ENCODE measurements at regions not wholly inside any gene's neighbourhood (a gene's known extent, or its start where the extent isn't known, plus 50 kb on each side); places are given as distances from the start of the nearest gene placed in this dataset.

DNA sequence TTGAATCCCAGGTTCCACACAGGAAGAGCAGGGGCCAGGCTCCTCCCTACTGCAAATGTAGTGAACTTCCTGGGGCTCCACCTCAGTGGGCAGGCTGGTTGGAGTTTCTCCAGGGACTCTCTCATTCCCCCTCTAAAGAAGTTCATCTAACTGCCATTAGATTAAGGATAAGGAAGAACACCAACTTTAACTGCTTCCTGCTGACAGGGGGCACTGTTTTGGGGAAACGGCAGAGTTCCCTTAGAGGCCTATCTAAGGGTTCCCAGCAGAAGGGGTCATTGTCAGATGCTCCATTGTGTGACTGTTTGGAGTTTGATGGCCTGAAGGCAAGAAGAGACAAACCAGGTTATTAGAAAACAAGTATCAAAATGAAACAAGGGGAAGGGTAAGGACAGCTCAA, 2159.7 kb upstream of the PIK3C3 start:
- H3K27ac ChIP-seq (ENCODE audit: low read depth, low read length): no peak overlapping the region
- no peak for TF ChIP-seq EZH2phosphoT487 (conservative IDR thresholded peaks at IDR 0.05; ENCODE audit: low read length)
- no peaks in the 10 kb centered on the region for H4K20me1 ChIP-seq (ENCODE audit: low read depth, low read length)
- no peak overlapping the region for H3K4me2 ChIP-seq (ENCODE audit: low read depth, low read length, poor library complexity, severe bottlenecking)
- H3K36me3 ChIP-seq (ENCODE audit: low read length): no peaks in the 10 kb centered on the region
- H3K9me2 ChIP-seq (replicated peaks; ENCODE audit: insufficient read depth, low read length): no peaks in the 10 kb centered on the region
- H3K9ac ChIP-seq (ENCODE audit: low read length): no peak overlapping the region
- no peaks in the 10 kb centered on the region for H3K79me2 ChIP-seq (ENCODE audit: insufficient read depth, low read length)
- H3K27me3 ChIP-seq (ENCODE audit: low read length): no peaks in the 10 kb centered on the region
- H3K9me3 ChIP-seq (ENCODE audit: insufficient read depth, low read length): peaks cover 9% of the 10 kb centered on the region; the same call in 1 of the 2 replicates
- no peak overlapping the region for H2AFZ ChIP-seq (ENCODE audit: low read depth, low read length, severe bottlenecking)
- no peaks in the 10 kb centered on the region for H3F3A ChIP-seq (ENCODE audit: insufficient read depth)
- H3K4me3 ChIP-seq (ENCODE audit: insufficient read depth, low read length, poor library complexity, severe bottlenecking): no peak overlapping the region

DNA sequence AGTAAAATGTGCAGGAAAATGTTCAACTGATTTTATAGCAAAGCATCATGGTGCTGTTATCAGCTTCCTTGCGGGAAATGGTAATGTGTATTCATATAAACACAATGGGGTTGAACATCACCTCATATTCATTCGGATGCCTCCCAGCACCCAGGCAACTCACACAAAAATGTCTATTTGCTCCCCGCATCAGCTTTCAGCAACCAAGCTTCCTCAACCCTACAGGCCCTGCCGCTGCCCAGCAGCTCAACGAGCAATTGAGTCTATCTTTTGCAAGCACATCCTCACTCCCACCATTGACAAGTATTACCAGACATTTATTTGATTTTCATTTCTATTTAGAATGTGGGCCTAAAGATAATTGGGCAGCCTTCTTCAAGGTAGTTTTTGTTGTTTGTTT, 2161.4 kb upstream of the PIK3C3 start:
- H4K20me1 ChIP-seq (ENCODE audit: low read depth, low read length): no peaks in the 10 kb centered on the region
- TF ChIP-seq EZH2phosphoT487 (conservative IDR thresholded peaks at IDR 0.05; ENCODE audit: low read length): no peak
- TF ChIP-seq, protein P1, sequence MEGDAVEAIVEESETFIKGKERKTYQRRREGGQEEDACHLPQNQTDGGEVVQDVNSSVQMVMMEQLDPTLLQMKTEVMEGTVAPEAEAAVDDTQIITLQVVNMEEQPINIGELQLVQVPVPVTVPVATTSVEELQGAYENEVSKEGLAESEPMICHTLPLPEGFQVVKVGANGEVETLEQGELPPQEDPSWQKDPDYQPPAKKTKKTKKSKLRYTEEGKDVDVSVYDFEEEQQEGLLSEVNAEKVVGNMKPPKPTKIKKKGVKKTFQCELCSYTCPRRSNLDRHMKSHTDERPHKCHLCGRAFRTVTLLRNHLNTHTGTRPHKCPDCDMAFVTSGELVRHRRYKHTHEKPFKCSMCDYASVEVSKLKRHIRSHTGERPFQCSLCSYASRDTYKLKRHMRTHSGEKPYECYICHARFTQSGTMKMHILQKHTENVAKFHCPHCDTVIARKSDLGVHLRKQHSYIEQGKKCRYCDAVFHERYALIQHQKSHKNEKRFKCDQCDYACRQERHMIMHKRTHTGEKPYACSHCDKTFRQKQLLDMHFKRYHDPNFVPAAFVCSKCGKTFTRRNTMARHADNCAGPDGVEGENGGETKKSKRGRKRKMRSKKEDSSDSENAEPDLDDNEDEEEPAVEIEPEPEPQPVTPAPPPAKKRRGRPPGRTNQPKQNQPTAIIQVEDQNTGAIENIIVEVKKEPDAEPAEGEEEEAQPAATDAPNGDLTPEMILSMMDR (IDR thresholded peaks at IDR 0.05; ENCODE audit: insufficient read depth, low read length, poor library complexity, severe bottlenecking): no peak
- no peak overlapping the region for H3K9ac ChIP-seq (ENCODE audit: low read length)
- H2AFZ ChIP-seq (ENCODE audit: low read depth, low read length, severe bottlenecking): no peak overlapping the region
- H3K4me2 ChIP-seq (ENCODE audit: low read depth, low read length, poor library complexity, severe bottlenecking): no peak overlapping the region
- no peaks in the 10 kb centered on the region for H3K79me2 ChIP-seq (ENCODE audit: insufficient read depth, low read length)
- H3K36me3 ChIP-seq (ENCODE audit: low read length): no peaks in the 10 kb centered on the region
- no peaks in the 10 kb centered on the region for H3F3A ChIP-seq (ENCODE audit: insufficient read depth)
- no peaks in the 10 kb centered on the region for H3K27me3 ChIP-seq (ENCODE audit: low read length)
- H3K9me3 ChIP-seq (ENCODE audit: insufficient read depth, low read length): 0 out of 2 replicates have a peak, but pooled peaks cover 6% of the 10 kb centered on the region
- no peak overlapping the region for H3K4me3 ChIP-seq (ENCODE audit: insufficient read depth, low read length, poor library complexity, severe bottlenecking)
- H3K9me2 ChIP-seq (replicated peaks; ENCODE audit: insufficient read depth, low read length): no peaks in the 10 kb centered on the region
- no peak overlapping the region for H3K27ac ChIP-seq (ENCODE audit: low read depth, low read length)

DNA sequence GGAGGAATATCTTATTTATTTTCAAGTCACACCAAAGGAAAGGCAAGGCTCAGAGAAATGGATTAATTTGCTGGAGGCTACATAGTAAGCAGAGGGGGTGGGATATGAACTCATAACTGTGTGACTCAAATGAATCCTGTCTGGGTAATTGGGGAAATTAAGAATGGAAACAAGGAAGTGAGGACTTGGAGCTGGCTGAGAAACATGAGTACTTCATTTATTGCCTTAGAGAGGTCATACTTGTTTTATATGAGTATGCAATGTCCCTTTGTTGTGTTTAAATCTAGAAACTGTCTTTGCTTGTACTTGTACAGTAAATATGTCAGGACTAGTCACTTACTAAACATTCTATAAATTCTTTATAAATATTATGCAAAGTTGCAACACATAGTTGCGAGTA, 2166.7 kb upstream of the PIK3C3 start:
- Histone ChIP-seq H3F3A (ENCODE audit: insufficient read depth) (no peaks in the 10 kb centered on the region), H3K9me3 (ENCODE audit: insufficient read depth, low read length) (0 out of 2 replicates have a peak, but pooled peaks cover 11% of the 10 kb centered on the region), H3K27me3 (ENCODE audit: low read length) (no peaks in the 10 kb centered on the region), H3K36me3 (ENCODE audit: low read length) (no peaks in the 10 kb centered on the region), H4K20me1 (ENCODE audit: low read depth, low read length) (no peaks in the 10 kb centered on the region), H2AFZ (ENCODE audit: low read depth, low read length, severe bottlenecking) (no peak overlapping the region), H3K27ac (ENCODE audit: low read depth, low read length) (no peak overlapping the region), H3K9me2 (replicated peaks; ENCODE audit: insufficient read depth, low read length) (no peaks in the 10 kb centered on the region), H3K4me3 (ENCODE audit: insufficient read depth, low read length, poor library complexity, severe bottlenecking) (no peak overlapping the region), H3K9ac (ENCODE audit: low read length) (no peak overlapping the region), H3K79me2 (ENCODE audit: insufficient read depth, low read length) (no peaks in the 10 kb centered on the region), H3K4me2 (ENCODE audit: low read depth, low read length, poor library complexity, severe bottlenecking) (no peak overlapping the region)
- TF ChIP-seq EZH2phosphoT487 (conservative IDR thresholded peaks at IDR 0.05; ENCODE audit: low read length): no peak
- TF ChIP-seq, protein P1 (IDR thresholded peaks at IDR 0.05; ENCODE audit: insufficient read depth, low read length, poor library complexity, severe bottlenecking): no peak

DNA sequence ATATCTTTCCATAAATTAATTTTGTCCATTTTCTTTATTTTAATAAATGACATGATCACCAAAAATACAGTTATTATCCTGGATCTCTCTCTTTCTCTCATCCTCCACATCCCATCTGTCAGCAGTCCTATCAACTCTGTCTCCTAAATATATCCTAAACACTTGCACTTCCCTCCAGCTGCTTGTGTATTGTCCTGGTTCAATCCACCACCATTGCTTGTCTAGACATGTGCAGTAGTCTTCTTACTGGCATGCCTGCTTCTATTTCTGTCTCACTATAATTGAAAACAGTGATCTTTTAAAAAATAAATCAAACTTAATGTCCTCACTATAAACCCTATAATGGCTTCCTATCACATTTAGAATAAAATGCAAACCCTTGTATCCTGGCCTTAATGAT, 2168.6 kb upstream of the PIK3C3 start:
- Histone ChIP-seq H3K4me3 (ENCODE audit: insufficient read depth, low read length, poor library complexity, severe bottlenecking) (no peak overlapping the region), H4K20me1 (ENCODE audit: low read depth, low read length) (no peaks in the 10 kb centered on the region), H2AFZ (ENCODE audit: low read depth, low read length, severe bottlenecking) (no peak overlapping the region), H3K27me3 (ENCODE audit: low read length) (no peaks in the 10 kb centered on the region), H3F3A (ENCODE audit: insufficient read depth) (no peaks in the 10 kb centered on the region), H3K27ac (ENCODE audit: low read depth, low read length) (no peak overlapping the region), H3K9me2 (replicated peaks; ENCODE audit: insufficient read depth, low read length) (no peaks in the 10 kb centered on the region), H3K4me2 (ENCODE audit: low read depth, low read length, poor library complexity, severe bottlenecking) (no peak overlapping the region), H3K79me2 (ENCODE audit: insufficient read depth, low read length) (no peaks in the 10 kb centered on the region), H3K36me3 (ENCODE audit: low read length) (no peaks in the 10 kb centered on the region), H3K9ac (ENCODE audit: low read length) (no peak overlapping the region), H3K9me3 (ENCODE audit: insufficient read depth, low read length) (0 out of 2 replicates have a peak, but pooled peaks cover 11% of the 10 kb centered on the region)
- TF ChIP-seq, protein P1 (IDR thresholded peaks at IDR 0.05; ENCODE audit: insufficient read depth, low read length, poor library complexity, severe bottlenecking): no peak
- TF ChIP-seq EZH2phosphoT487 (conservative IDR thresholded peaks at IDR 0.05; ENCODE audit: low read length): no peak

Data from SU-DHL-6 (cell line).